Nucleus accumbens (tissue), 56 donors: ENCODE measurements at regions not wholly inside any gene's neighbourhood (a gene's known extent, or its start where the extent isn't known, plus 50 kb on each side); places are given as distances from the start of the nearest gene placed in this dataset.

Experiments
- DNase-seq, 56 donors: peaks; one replicate each; lab custom pipeline; 2025; lab: John Stamatoyannopoulos, UW

- DNase-seq, result no peak
Observed at GRCh38 chr6:95142101-95142500, 435.2 kb upstream of the MANEA start.

GRCh38 chr6:95142661-95143335 lies 434.5 kb upstream of the MANEA start:
- no peak for DNase-seq

GRCh38 chr6:95143408-95144180 lies 433.7 kb upstream of the MANEA start:
- no peak for DNase-seq

GRCh38 chr6:95145457-95145856 lies 431.9 kb upstream of the MANEA start:
- DNase-seq, result no peak

- DNase-seq, result no peak
Observed at GRCh38 chr6:95159557-95159956, 417.8 kb upstream of the MANEA start.

GRCh38 chr6:95169775-95170174 lies 407.6 kb upstream of the MANEA start:
- DNase-seq, result no peak

GRCh38 chr6:95175927-95176675 lies 401.2 kb upstream of the MANEA start:
- no peak for DNase-seq

- DNase-seq, result no peak
Observed at GRCh38 chr6:95185874-95186273, 391.5 kb upstream of the MANEA start.

GRCh38 chr6:95186710-95187109 lies 390.6 kb upstream of the MANEA start:
- no peak for DNase-seq

- no peak for DNase-seq
Observed at GRCh38 chr6:95197590-95197989, 379.7 kb upstream of the MANEA start.

- peak in 2 of 56 donors; percentile 2 to 10 for DNase-seq
Observed at GRCh38 chr6:95203153-95203754, 374.1 kb upstream of the MANEA start.

GRCh38 chr6:95204178-95204577 lies 373.2 kb upstream of the MANEA start:
- DNase-seq, result no peak

GRCh38 chr6:95208621-95209020 lies 368.7 kb upstream of the MANEA start:
- DNase-seq, result no peak

- DNase-seq, result no peak
Observed at GRCh38 chr6:95209074-95209473, 368.3 kb upstream of the MANEA start.

- no peak for DNase-seq
Observed at GRCh38 chr6:95216555-95216954, 360.8 kb upstream of the MANEA start.

GRCh38 chr6:95227351-95227750 lies 350.0 kb upstream of the MANEA start:
- DNase-seq, result no peak

GRCh38 chr6:95228636-95229035 lies 348.7 kb upstream of the MANEA start:
- no peak for DNase-seq

- DNase-seq, result no peak
Observed at GRCh38 chr6:95230071-95230740, 347.1 kb upstream of the MANEA start.

GRCh38 chr6:95231416-95231815 lies 345.9 kb upstream of the MANEA start:
- no peak for DNase-seq

GRCh38 chr6:95232446-95232845 lies 344.9 kb upstream of the MANEA start:
- DNase-seq, result no peak

- no peak for DNase-seq
Observed at GRCh38 chr6:95233879-95234278, 343.5 kb upstream of the MANEA start.
